Kidney (tissue), 13 donors: ENCODE measurements at regions not wholly inside any gene's neighbourhood (a gene's known extent, or its start where the extent isn't known, plus 50 kb on each side); places are given as distances from the start of the nearest gene placed in this dataset.

ENCODE experiments used
- DNase-seq, 5 donors: peaks; one replicate each; pipeline ENCODE4 v3.0.0-alpha.2; 2013 to 2020
- FAIRE-seq: peaks from 2 replicates; lab custom pipeline; 2012; peaks lifted over from hg19 to GRCh38; lab: Jason Lieb, UNC
- H3K27ac ChIP-seq, 2 donors: one replicate each; pipeline ENCODE4 v1.7.0; 2013; ENCODE audit warnings: low read depth in 2 of 2, low read length in 2 of 2, inconsistent platforms in 1 of 2
- H3K27me3 ChIP-seq: one replicate; pipeline ENCODE4 v1.7.1; 2013; ENCODE audit warnings: low read length, inconsistent platforms; ENCODE audit not compliant: control insufficient read depth, insufficient read depth
- H3K36me3 ChIP-seq, 3 donors: one replicate each; pipeline versions ENCODE4 v1.7.0 to v1.7.1; 2013; ENCODE audit warnings: low read length in 3 of 3, control low read depth in 1 of 3, inconsistent platforms in 1 of 3; ENCODE audit not compliant: insufficient read depth in 3 of 3, control insufficient read depth in 2 of 3
- H3K4me1 ChIP-seq, 3 donors: one replicate each; pipeline versions ENCODE4 v1.7.0 to v1.7.1; 2013; ENCODE audit warnings: low read length in 3 of 3, inconsistent platforms in 1 of 3, low read depth in 1 of 3; ENCODE audit not compliant: control insufficient read depth in 2 of 3, insufficient read depth in 2 of 3
- H3K4me3 ChIP-seq, 3 donors: one replicate each; pipeline versions ENCODE4 v1.7.0 to v1.8.1; 2013; ENCODE audit warnings: low read length in 3 of 3, control low read depth in 1 of 3, inconsistent platforms in 1 of 3
- H3K9ac ChIP-seq, 3 donors: one replicate each; pipeline versions ENCODE4 v1.7.0 to v1.7.1; 2013; ENCODE audit warnings: low read length in 3 of 3, control low read depth in 1 of 3, inconsistent platforms in 1 of 3
- H3K9me3 ChIP-seq, 3 donors: one replicate each; pipeline versions ENCODE4 v1.7.0 to v1.7.1; 2013; ENCODE audit warnings: low read length in 3 of 3, control low read depth in 1 of 3, inconsistent platforms in 1 of 3; ENCODE audit not compliant: control insufficient read depth in 2 of 3, insufficient read depth in 1 of 3
- CTCF ChIP-seq: IDR thresholded peaks from 3 replicates; pipeline ENCODE4 v1.5.1; 2012; ENCODE audit warnings: mild to moderate bottlenecking, moderate library complexity, borderline replicate concordance; ENCODE audit not compliant: insufficient read depth; ENCODE audit errors: extremely low read depth
- intact Hi-C: fragments of 100-400 bp; cut with DNase I; formaldehyde crosslinking; loops from one replicate; pipeline ENCODE4 v1.11.1; 2022
- donor health status: control.
- donor health status: control.
- donor health status: control.
- donor health status: control.
- donor health status: control.
- donor health status: DM: yes; HTN: yes; CAD: no.
- donor health status: Normal renal cell carcinoma (clear cell type).

DNA sequence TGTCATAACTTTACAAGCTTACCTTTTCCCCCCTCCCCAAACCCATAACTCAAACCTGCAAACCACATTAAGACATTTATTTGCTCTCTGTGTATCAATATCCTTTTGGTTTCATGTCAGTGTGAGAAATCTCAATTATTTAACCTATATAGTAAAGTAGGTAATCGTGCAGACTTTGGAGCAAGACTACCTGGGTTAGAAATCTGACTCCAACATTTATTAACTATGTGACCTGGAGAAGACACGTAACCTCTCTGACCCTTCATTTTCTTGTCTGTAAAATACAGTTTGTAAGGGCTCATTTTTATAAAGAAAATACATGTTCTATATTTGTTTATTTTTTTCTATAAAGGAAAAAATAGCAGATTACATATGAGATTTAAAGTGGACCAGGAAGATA, 448.9 kb upstream of the MANEA start:
- intact Hi-C loops = no loop called here
- Histone ChIP-seq H3K9ac (no peak overlapping the region), H3K27ac (no peak overlapping the region), H3K27me3 (no peaks in the 10 kb centered on the region), H3K9me3 (no peaks in the 10 kb centered on the region), H3K4me1 (no peaks in the 10 kb centered on the region), H3K4me3 (no peak overlapping the region), H3K36me3 (no peaks in the 10 kb centered on the region)
- no peak for TF ChIP-seq CTCF
- FAIRE-seq (no peak), DNase-seq (no peak)

DNA sequence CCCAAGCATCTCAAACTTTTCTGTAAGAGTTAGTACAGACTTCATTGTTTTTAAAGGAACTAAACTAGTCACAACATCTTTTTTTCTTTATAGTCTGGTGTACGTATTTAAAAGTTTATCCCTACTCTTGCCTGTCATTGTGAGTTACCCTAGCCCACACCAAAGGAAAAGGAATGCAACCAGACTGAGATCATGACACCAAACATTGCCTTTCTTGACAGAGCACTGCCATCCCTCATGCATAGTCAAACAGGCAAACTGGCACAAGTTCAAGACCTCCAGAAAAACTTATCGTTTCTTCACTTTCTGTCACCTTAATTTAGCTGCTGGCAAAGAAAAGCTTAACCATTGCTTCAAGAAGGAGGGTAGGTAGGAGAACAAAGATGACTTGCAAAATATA, 448.4 kb upstream of the MANEA start:
- Histone ChIP-seq H3K4me3 (no peak overlapping the region), H3K9me3 (no peaks in the 10 kb centered on the region), H3K27ac (no peak overlapping the region), H3K9ac (no peak overlapping the region), H3K36me3 (no peaks in the 10 kb centered on the region), H3K4me1 (no peaks in the 10 kb centered on the region), H3K27me3 (no peaks in the 10 kb centered on the region)
- DNase-seq = no peak
- intact Hi-C loops = no loop called here
- FAIRE-seq = no peak
- no peak for TF ChIP-seq CTCF

DNA sequence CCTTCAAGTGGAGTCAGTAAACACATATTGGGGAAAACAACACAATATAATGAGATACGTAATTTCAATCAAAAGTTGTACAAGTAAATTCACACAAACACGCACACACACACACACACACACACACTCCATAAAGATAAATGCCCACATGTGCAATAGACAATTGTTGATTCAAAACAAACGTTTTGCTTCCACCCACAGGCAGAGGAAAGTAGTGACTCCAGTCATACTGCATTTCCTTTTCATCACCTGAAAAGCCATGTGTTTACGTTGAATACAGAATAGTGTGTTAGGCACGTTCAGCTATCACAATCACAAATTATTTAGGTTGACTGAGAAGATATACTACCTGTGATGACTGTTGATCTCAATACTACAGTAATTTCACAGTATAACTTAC, 443.8 kb upstream of the MANEA start:
- Histone ChIP-seq H3K9me3 (no peaks in the 10 kb centered on the region), H3K36me3 (no peaks in the 10 kb centered on the region), H3K27ac (no peak overlapping the region), H3K4me1 (no peaks in the 10 kb centered on the region), H3K4me3 (no peak overlapping the region), H3K27me3 (no peaks in the 10 kb centered on the region), H3K9ac (no peak overlapping the region)
- intact Hi-C loops = no loop called here
- FAIRE-seq (no peak), DNase-seq (peak in 2 of 5 donors; percentile 0 to 1)
- TF ChIP-seq CTCF = no peak

- intact Hi-C loops = no loop called here
- DNase-seq (no peak), FAIRE-seq (no peak)
- H3K27ac ChIP-seq = no peak overlapping the region
- no peak overlapping the region for H3K9ac ChIP-seq
- no peaks in the 10 kb centered on the region for H3K36me3 ChIP-seq
- H3K27me3 ChIP-seq = no peaks in the 10 kb centered on the region
- no peak for TF ChIP-seq CTCF
- no peaks in the 10 kb centered on the region for H3K4me1 ChIP-seq
- H3K4me3 ChIP-seq = no peak overlapping the region
- H3K9me3 ChIP-seq = no peaks in the 10 kb centered on the region
Measured at GRCh38 chr6:95135182-95135581, 442.2 kb upstream of the MANEA start.
